HG03378 (cell line): ENCODE measurements at regions not wholly inside any gene's neighbourhood (a gene's known extent, or its start where the extent isn't known, plus 50 kb on each side); places are given as distances from the start of the nearest gene placed in this dataset.
A peak's percentile ranks its signal among the peaks of the same experiment; 100 is the strongest.
"Not testable (repeated sequence)": the region's sequence is repeated elsewhere in the genome, so short reads cannot be mapped to it uniquely, and the experiment has no call there.

Experiments used
- ATAC-seq: cut with Tn5 transposase; IDR thresholded peaks from one replicate; pipeline ENCODE4 v1.9.1; 2021; ENCODE audit warnings: mild to moderate bottlenecking, moderate library complexity; ENCODE audit not compliant: unreplicated experiment

DNA sequence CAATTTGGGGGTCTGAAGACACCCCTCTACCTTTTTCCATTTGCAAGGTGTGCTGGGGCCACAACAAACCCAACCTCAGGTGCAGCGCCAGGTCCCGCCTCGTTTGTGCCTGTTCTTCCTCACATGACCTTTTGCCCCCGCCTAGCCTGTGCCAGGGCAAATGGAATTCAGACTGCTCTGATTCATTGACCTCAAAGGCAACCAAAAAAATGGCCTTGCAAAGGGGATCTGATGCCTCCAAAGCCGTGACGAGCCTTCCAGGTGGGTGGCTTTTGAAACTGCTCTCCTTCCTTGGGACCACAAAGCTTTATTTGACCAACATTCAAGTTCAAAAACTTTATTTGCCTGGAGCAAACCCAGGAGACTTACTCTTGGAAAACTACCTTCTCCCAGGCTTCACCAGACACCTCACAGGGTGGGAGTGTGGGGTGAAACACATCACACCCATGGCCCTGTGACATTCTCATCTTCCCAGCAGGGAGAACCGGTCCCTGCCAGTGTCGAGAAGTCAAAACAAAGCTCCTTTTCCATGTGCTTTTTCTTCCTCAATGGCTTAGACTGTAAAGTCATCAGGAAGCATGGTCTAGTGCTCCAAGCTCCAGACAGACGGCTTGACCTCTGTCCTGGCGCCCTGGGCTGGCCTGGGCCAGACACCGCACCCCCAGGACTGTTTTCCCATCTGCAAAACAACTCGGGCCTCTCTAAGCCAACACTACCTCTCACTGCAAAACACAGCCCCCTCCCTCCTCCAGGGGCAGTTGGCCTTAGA, 103.9 kb upstream of the HES1 start:
- ATAC-seq = no peak

- ATAC-seq = no peak
Measured at GRCh38 chr3:194032828-194033435, 103.0 kb upstream of the HES1 start.

DNA sequence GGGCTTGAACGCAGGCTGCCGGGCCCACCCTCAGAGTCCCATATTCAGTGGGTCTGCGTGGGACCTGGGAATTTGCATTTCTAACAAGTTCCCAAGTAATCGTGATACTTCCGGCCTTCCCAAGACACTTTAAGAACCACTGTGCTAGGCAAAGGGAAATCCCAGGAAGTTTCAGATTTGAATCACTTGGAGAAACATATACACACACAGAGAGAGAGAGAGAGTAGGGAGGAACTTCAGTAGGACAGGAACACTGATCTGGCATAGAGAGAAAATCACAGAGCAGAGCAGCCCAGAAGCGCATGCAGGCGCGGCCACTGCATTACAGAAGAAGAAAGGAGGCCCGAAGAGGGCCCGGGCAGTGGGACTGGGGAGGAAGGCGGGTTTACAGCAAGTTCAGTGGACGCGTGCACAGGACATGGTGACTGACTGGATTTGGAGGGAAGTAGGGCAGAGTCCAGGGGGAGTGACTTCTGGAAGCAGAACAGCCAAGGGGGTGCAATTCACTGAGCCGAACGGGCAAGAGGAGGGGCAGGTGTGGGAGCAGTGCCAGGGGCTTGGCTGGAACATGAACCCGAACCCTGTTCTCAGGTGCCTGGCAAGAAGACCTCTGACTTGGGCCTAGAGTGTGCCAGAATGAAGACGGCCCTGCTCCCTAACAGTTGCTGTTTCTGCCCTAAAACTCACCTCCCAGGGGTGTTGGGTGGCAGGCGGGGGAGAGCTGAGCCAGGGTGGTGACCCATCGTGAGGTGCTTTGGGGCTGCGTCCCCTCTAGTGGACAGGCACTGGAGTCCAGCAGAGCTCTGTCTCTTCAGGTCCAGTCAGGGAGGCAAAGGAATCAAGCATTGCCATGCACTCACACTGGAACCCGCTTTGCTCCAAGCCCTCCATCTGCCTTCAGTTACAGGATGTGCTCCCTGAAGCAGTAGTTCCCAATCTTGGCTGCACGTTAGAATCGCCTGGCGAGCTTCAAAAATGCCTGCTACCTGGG, 101.3 kb upstream of the HES1 start:
- ATAC-seq = no peak

- no peak for ATAC-seq
Measured at GRCh38 chr3:194035406-194036138, 100.4 kb upstream of the HES1 start.

GRCh38 chr3:194036842-194037241, 99.1 kb upstream of the HES1 start:
- ATAC-seq = no peak

DNA sequence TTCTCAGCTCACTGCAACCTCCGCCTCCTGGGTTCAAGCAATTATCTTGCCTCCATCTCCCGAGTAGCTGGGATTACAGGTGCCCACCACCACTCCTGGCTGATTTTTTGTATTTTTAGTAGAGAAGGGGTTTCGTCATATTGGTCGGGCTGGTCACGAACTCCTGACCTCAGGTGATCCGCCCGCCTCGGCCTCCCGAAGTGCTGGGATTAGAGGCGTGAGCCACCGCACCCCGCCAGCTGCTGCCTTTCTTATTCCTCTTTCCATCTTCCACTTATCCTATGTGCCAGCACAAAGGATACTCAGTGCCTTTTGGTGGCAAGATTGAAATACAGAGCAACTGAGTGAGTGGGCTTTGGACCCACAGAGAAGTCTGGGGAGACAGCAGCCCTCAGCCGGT, 97.6 kb upstream of the HES1 start:
- not testable (repeated sequence) for ATAC-seq

DNA sequence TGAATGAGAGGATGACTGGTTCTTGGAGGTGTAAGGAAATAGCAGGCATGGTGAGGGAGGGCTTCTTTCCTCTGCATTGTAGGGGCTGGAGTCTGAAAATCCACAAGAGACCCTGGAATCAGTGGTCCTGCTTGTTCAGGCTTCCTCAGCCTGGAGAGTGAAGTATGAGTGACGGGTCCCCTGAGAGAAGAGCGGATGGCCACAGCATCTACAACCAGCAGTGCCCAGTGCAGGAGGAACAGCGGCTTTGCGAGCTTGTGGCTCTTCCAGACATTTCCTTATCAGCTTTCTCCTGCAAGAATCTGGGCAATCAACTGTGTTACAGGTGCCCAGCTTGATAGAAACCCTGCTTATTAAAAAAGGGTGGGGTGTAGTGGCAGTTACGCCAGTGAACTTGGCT, 97.0 kb upstream of the HES1 start:
- ATAC-seq = no peak

DNA sequence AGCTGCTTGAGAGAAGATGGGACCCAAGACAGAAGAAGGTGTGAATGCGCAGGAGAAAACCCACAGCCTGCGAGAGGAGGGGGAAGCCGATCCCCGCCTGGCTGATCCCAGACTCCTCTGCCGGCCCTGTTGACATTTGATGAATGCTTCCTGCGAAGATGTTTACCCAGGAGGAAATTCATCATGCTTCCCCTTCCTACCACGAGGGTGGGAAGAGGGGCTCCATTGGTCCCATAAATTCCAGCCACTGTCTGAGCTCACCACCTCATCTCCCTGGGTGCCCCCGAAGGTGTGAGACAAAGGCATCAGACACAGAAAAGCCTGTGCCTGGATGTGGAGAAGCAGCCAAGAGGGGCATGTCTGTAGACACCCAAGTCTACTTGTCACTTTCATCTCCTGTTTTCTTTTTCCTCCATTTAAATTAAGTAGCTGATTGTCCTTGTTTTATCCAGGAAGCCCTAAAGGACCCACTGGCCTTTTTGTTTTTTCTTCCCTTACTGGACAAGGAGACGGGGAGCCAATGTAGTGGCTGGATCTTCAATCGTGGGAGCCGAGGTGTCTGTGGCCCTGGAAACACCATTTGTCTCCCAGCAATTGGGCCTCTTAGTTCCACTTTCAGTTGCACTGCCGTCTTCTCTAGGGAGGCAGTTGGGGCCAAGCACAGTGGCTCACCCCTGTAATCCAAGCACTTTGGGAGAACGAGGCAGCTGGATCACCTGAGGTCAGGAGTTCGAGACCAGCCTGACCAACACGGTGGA, 95.3 kb upstream of the HES1 start:
- no peak for ATAC-seq

GRCh38 chr3:194042927-194043326, 93.0 kb upstream of the HES1 start:
- no peak for ATAC-seq

DNA sequence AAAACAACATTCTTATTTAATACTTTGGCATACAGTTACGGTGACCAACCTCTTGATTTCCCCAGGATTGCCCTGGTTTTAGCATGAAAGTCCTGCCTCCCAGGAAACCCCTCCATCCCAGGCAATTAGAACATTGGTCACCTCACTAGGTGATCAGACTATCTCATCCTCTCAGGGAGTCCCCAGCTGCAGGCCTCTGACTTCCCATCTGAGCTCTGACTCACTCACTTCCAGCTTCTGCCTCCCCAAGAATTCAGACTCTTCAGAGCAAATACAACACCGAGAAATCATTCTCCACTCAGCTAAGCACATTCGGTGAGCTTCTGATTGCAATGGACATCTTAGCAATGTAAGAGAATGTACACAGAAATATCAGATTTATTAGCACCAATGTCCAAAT, 92.4 kb upstream of the HES1 start:
- ATAC-seq = no peak

- peak; percentile 82 for ATAC-seq
Measured at GRCh38 chr3:194045289-194045688, 90.7 kb upstream of the HES1 start.

DNA sequence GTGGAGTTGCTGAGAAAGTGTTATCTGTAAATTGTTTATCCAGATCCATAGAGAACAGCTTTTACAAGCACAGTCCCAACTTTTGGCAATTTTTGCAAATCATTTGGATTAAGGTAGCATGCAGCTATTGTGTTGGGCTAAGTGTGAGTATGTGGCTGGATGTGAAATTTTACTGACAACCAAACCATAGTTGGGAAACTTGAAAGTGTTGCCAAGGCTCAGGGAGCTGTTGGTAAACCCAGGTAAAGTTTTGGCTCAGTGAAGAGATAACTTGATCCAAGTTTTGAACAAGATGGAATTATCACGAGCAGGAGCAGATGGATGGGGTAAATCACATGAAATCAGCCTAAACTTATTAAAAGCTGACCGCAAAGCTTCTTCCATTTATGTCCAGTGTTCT, 90.0 kb upstream of the HES1 start:
- ATAC-seq = no peak

DNA sequence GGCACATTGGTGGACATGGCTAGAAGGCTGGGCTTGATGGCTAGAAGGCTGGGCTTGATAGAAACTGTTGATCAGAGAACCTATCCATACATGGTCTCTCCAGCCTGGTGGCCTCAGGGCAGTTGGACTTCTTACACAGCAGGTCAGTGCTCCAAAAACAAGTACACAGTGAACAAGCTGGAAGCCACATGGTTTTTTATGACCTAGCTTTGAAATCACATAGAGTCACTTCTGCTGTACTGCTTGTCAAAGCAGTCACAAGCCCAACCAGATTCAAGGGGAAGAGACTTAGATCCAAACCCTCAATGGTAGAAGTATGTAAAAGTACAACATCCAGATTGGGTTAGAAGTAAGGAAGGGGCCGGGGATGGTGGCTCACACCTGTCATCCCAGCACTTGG, 89.4 kb upstream of the HES1 start:
- no peak for ATAC-seq

- ATAC-seq = no peak
Measured at GRCh38 chr3:194046995-194047645, 88.8 kb upstream of the HES1 start.

DNA sequence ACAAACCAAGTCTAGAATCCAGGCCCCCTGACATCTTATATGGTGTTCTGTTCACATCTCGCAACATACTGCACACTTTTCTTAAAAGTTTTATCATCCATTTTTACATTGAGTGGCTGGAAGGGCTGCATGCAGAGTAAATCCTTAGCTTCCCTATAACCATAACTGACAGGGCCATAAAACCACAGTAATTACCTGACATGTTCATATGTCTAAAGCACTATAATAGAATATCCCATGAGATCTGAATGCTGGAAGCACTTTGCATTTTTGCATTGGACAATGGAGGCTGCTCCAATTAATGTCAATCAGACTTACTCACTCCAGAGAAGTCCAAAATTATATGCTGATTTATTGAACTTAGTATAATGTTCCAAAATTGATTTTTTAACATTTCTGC, 86.6 kb upstream of the HES1 start:
- no peak for ATAC-seq

- ATAC-seq = no peak
Measured at GRCh38 chr3:194050782-194051320, 85.1 kb upstream of the HES1 start.

DNA sequence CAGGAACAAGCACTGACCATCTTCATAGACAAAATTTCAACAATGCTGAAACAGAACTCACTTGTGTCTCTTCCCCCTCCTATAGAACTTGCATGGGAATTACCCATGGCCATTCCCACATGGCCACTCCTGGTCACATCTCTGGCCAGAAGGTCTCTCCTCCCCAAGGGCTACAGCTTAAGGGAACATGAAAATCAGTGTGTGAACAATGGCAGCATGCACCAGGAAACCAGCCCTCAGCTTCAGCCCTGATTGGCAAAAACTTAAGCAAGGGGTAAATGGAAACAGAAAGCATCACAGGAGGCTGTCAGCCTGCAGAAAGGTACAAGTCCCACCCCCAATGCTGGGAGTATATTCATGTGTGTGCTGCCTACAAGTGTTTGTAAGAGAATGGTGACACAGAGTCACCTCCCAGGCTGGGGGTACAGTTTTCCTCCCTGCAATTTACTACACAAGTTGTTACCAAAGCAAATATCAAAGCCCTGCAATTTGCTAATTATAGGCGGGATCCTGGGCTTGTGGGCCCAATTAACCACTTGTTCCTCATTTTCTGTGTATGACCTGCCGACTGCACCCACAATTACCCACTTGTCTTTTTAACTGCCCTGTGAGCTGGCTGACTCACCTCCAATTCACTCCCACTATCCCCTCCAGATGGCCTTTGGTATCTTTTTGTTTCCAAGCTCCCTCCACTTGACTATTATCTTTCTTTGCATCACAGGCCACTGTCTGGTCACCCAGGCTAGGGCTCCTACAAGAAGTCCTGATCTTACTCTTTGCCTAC, 84.4 kb upstream of the HES1 start:
- no peak for ATAC-seq

GRCh38 chr3:194053136-194053535, 82.8 kb upstream of the HES1 start:
- ATAC-seq = no peak

DNA sequence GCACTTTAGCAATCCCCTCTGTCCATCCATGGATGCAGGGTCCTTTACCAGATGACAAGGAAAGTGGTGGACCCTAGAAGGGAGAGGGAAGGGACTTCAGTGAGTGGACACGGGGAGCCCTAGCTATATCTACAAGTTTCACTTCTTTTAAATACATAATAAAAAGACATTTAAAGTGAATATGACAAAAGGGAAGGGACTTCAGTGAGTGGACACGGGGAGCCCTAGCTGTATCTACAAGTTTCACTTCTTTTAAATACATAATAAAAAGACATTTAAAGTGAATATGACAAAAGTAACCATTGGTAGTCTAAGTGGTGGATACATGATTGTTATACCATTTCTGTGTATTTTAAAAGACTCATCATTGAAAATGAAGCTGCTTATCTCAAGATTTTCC, 81.9 kb upstream of the HES1 start:
- no peak for ATAC-seq
